HepG2 (cell line): ENCODE measurements at regions not wholly inside any gene's neighbourhood (a gene's known extent, or its start where the extent isn't known, plus 50 kb on each side); places are given as distances from the start of the nearest gene placed in this dataset.

ENCODE experiments used
- ATAC-seq: fragments of 200-7000 bp; cut with Tn5 transposase; 3 replicates; pipeline ENCODE4 v1.9.1; 2020; ENCODE audit warnings: mild to moderate bottlenecking, moderate library complexity
- BruUV-seq: library from RNA; stranded (reverse); fragments of 400-500 nt; replicated peaks from 2 replicates; lab custom pipeline; 2021; lab: Mats Ljungman, UMichigan
- CTCF ChIA-PET: fragments of 300-600 bp; formaldehyde crosslinking; extraction: SDS; loops from one replicate; lab custom pipeline; 2021; ENCODE audit warnings: low total read pairs, inconsistent platforms, low intra/inter-chr PET ratio; lab: Yijun Ruan, JAX
- POLR2A ChIA-PET: fragments of 350-600 bp; sonication (Branson Sonifier 250); formaldehyde crosslinking; loops from one replicate; lab custom pipeline; 2020; ENCODE audit warnings: antibody characterized with exemption, inconsistent platforms; lab: Yijun Ruan, JAX
- DNase-seq: peaks from one replicate; pipeline ENCODE4 v3.0.0-alpha.2; 2015; ENCODE audit warnings: low spot score
- FAIRE-seq: peaks from 3 replicates; lab custom pipeline; 2011; peaks lifted over from hg19 to GRCh38; lab: Jason Lieb, UNC
- H2AFZ ChIP-seq: one replicate; pipeline ENCODE4 v1.6.1; 2011; ENCODE audit warnings: low read length, inconsistent platforms
- H3K27ac ChIP-seq: fragments of 300-600 bp; 3 replicates; pipeline ENCODE4 v1.8.0; 2011; ENCODE audit warnings: mixed run types, mild to moderate bottlenecking, mixed read lengths, low read length, inconsistent platforms; ENCODE audit not compliant: insufficient read depth; ENCODE audit errors: extremely low read length
- H3K27me3 ChIP-seq, 2 experiments: fragments of 200-600 bp in 1 of 2; 2 replicates in 1 of 2; 3 replicates in 1 of 2; pipeline versions ENCODE4 v1.6.0 to v1.8.0; 2011; ENCODE audit warnings: low read length in 2 of 2, mild to moderate bottlenecking in 2 of 2, moderate library complexity in 2 of 2, inconsistent platforms in 1 of 2; ENCODE audit not compliant: insufficient read depth in 2 of 2, control insufficient read depth in 1 of 2
- H3K36me3 ChIP-seq, 2 experiments: fragments of 200-600 bp in 1 of 2; replicated peaks in 1 of 2; 2 replicates in 1 of 2; 3 replicates in 1 of 2; pipeline versions ENCODE4 v1.5.1 to v1.8.0; 2011; ENCODE audit warnings: low read length in 2 of 2, inconsistent platforms in 1 of 2; ENCODE audit not compliant: insufficient read depth in 2 of 2, control insufficient read depth in 1 of 2
- H3K4me1 ChIP-seq: 2 replicates; pipeline ENCODE4 v1.5.1; 2012; ENCODE audit warnings: low read length, inconsistent platforms; ENCODE audit not compliant: insufficient read depth
- H3K4me2 ChIP-seq: 2 replicates; pipeline ENCODE4 v1.6.0; 2011; ENCODE audit warnings: low read depth, low read length, inconsistent platforms
- H3K4me3 ChIP-seq, 3 experiments: fragments of 200-600 bp in 1 of 3; sonication (generic), shearing (Covaris generic) in 1 of 3; replicated peaks in 1 of 3; 2 replicates each; pipeline ENCODE4 v1.5.1; 2011 to 2016; ENCODE audit warnings: low read length in 3 of 3, inconsistent platforms in 2 of 3, low read depth in 2 of 3, mild to moderate bottlenecking in 2 of 3, control low read depth in 1 of 3, mixed read lengths in 1 of 3; ENCODE audit not compliant: insufficient read depth in 1 of 3
- H3K79me2 ChIP-seq: one replicate; pipeline ENCODE4 v1.6.1; 2011; ENCODE audit warnings: low read length, inconsistent platforms; ENCODE audit not compliant: insufficient read depth
- H3K9ac ChIP-seq: 2 replicates; pipeline ENCODE4 v1.6.0; 2011; ENCODE audit warnings: mild to moderate bottlenecking, low read depth, low read length, inconsistent platforms; ENCODE audit not compliant: insufficient read depth
- H3K9me3 ChIP-seq: 2 replicates; pipeline ENCODE4 v1.5.1; 2012; ENCODE audit warnings: mild to moderate bottlenecking, low read length
- H4K20me1 ChIP-seq: 2 replicates; pipeline ENCODE4 v1.6.0; 2011; ENCODE audit warnings: inconsistent platforms, mild to moderate bottlenecking, low read length, moderate library complexity; ENCODE audit not compliant: insufficient read depth
- BCL6 ChIP-seq: IDR thresholded peaks from 2 replicates; pipeline ENCODE4 v1.6.1; 2016; ENCODE audit warnings: missing genetic modification reagents, missing compliant biosample characterization
- BHLHE40 ChIP-seq: IDR thresholded peaks from 2 replicates; pipeline ENCODE4 v1.6.1; 2011; ENCODE audit warnings: low read length, improper control_type of control experiment
- NCOA2 ChIP-seq: sonication (generic); formaldehyde crosslinking; IDR thresholded peaks from 2 replicates; pipeline ENCODE4 v1.8.0; 2022; ENCODE audit warnings: inconsistent platforms
- REL ChIP-seq: sonication (generic); formaldehyde crosslinking; conservative IDR thresholded peaks from 2 replicates; pipeline ENCODE4 v1.8.0; 2022; ENCODE audit warnings: mild to moderate bottlenecking, missing genetic modification reagents, moderate library complexity
- RNF219 ChIP-seq: sonication (generic); formaldehyde crosslinking; IDR thresholded peaks from 2 replicates; pipeline ENCODE4 v1.5.0; 2020; ENCODE audit warnings: mild to moderate bottlenecking, missing genetic modification reagents
- SALL2 ChIP-seq: sonication (generic); formaldehyde crosslinking; IDR thresholded peaks from 2 replicates; pipeline ENCODE4 v1.8.1; 2023; ENCODE audit warnings: mild to moderate bottlenecking, missing genetic modification reagents, inconsistent platforms
- SMAD3 ChIP-seq: sonication (generic); formaldehyde crosslinking; IDR thresholded peaks from 2 replicates; pipeline ENCODE4 v1.4.0; 2020; ENCODE audit warnings: missing genetic modification reagents
- SNAPC2 ChIP-seq: sonication (generic); formaldehyde crosslinking; IDR thresholded peaks from 2 replicates; pipeline ENCODE4 v1.8.1; 2022; ENCODE audit warnings: mild to moderate bottlenecking, missing genetic modification reagents
- YY1 ChIP-seq: IDR thresholded peaks from 2 replicates; pipeline ENCODE4 v1.6.1; 2011; ENCODE audit warnings: low read length, low read depth, moderate library complexity, mild to moderate bottlenecking; ENCODE audit not compliant: insufficient read depth, insufficient replicate concordance
- ZNF292 ChIP-seq: sonication (generic); formaldehyde crosslinking; IDR thresholded peaks from 2 replicates; pipeline ENCODE4 v1.8.1; 2022; ENCODE audit warnings: mild to moderate bottlenecking, low read depth, missing genetic modification reagents, borderline replicate concordance
- ZNF446 ChIP-seq: sonication (generic); formaldehyde crosslinking; IDR thresholded peaks from 2 replicates; pipeline ENCODE4 v1.5.0; 2020; ENCODE audit warnings: mild to moderate bottlenecking, missing genetic modification reagents
- ZNF468 ChIP-seq: sonication (generic); formaldehyde crosslinking; IDR thresholded peaks from 2 replicates; pipeline ENCODE4 v1.8.0; 2022; ENCODE audit warnings: mild to moderate bottlenecking, moderate library complexity, missing genetic modification reagents
- ZNF746 ChIP-seq: sonication (generic); formaldehyde crosslinking; IDR thresholded peaks from 2 replicates; pipeline ENCODE4 v1.8.0; 2022; ENCODE audit warnings: mild to moderate bottlenecking, missing genetic modification reagents
- WGBS: methylation state at CpG from one replicate; pipeline ENCODE4 v1.1.6; 2017; ENCODE audit warnings: low lambda C conversion rate; 5-methylcytosine and 5-hydroxymethylcytosine counted together
- in situ Hi-C: cut with HindIII; loops from 2 replicates; pipeline ENCODE4 v1.10.0; 2017; ENCODE audit warnings: low pct_unique_long_range_greater_than_20kb; ENCODE audit not compliant: extremely low pct_ligation_motif_present
- intact Hi-C: fragments of 100-400 bp; cut with micrococcal nuclease; formaldehyde crosslinking; loops from one replicate; pipeline ENCODE4 v1.10.0; 2022; ENCODE audit not compliant: unreplicated experiment
- TF ChIP-seq, protein P1 (sequence below): sonication (generic); formaldehyde crosslinking; IDR thresholded peaks from 2 replicates; pipeline ENCODE4 v1.8.0; 2022; ENCODE audit warnings: missing genetic modification reagents, mild to moderate bottlenecking, inconsistent platforms, borderline replicate concordance
- TF ChIP-seq, protein P2 (sequence below): IDR thresholded peaks from 2 replicates; pipeline ENCODE4 v1.6.1; 2016; ENCODE audit warnings: missing biosample characterization, missing genetic modification reagents, low read depth
- TF ChIP-seq, protein P3 (sequence below): sonication (generic); formaldehyde crosslinking; IDR thresholded peaks from 2 replicates; pipeline ENCODE4 v1.4.0; 2020; ENCODE audit warnings: missing genetic modification reagents

GRCh38 chr5:172586125-172587060 is 54.7 kb upstream of the NEURL1B start:
- Histone ChIP-seq H3K27ac (no peak overlapping the region), H3K4me1 (no peaks in the 10 kb centered on the region), H3K4me3 (no peak overlapping the region), H3K79me2 (no peaks in the 10 kb centered on the region), H2AFZ (no peak overlapping the region), H3K4me2 (no peak overlapping the region), H3K36me3 (no peaks in the 10 kb centered on the region), H3K9me3 (no peaks in the 10 kb centered on the region), H4K20me1 (no peaks in the 10 kb centered on the region), H3K27me3 (peaks cover 4 to 56% of the 10 kb centered on the region in 2 experiments; a peak in 4 of 5 replicates), H3K9ac (no peak overlapping the region)
- no peak for FAIRE-seq
- ChIA-PET POLR2A (no interaction called here), CTCF (no interaction called here)
- BruUV-seq: no TSS peak
- no peak for DNase-seq
- intact Hi-C loops (no loop called here), in situ Hi-C loops (no loop called here)
- WGBS: 18% methylated on average over 20 of the region's 22 CpGs
- no peak for ATAC-seq
- TF ChIP-seq ZNF292: no peak
- no peak for TF ChIP-seq SMAD3 (CRISPR knock-in tag)
- no peak for TF ChIP-seq SALL2 (CRISPR knock-in tag)
- no peak for TF ChIP-seq REL (CRISPR knock-in tag)
- no peak for TF ChIP-seq YY1
- TF ChIP-seq NCOA2 (CRISPR knock-in tag): no peak
- TF ChIP-seq SNAPC2 (CRISPR knock-in tag): no peak
- TF ChIP-seq, protein P1, sequence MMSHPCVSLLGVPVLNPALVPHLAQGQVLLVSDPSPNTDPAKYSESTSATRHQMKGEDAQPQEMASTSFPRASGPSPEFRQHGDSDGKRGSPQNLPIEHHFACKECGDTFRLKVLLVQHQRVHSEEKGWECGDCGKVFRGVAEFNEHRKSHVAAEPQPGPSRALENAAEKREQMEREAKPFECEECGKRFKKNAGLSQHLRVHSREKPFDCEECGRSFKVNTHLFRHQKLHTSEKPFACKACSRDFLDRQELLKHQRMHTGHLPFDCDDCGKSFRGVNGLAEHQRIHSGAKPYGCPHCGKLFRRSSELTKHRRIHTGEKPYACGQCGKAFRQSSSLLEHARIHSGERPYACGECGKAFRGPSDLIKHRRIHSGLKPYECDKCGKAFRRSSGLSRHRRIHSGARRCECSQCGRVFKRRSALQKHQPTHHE (CRISPR knock-in tag): no peak
- no peak for TF ChIP-seq BHLHE40
- no peak for TF ChIP-seq BCL6 (CRISPR knock-in tag)
- TF ChIP-seq ZNF746 (CRISPR knock-in tag): no peak
- TF ChIP-seq, protein P2, sequence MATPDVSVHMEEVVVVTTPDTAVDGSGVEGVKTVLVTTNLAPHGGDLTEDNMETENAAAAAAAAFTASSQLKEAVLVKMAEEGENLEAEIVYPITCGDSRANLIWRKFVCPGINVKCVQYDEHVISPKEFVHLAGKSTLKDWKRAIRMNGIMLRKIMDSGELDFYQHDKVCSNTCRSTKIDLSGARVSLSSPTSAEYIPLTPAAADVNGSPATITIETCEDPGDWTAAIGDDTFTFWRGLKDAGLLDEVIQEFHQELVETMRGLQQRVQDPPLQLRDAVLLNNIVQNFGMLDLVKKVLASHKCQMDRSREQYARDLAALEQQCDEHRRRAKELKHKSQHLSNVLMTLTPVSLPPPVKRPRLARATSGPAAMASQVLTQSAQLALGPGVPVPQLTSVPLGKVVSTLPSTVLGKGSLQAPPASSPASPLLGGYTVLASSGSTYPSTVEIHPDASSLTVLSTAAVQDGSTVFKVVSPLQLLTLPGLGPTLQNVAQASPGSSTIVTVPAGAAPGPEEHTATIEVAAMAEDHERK: no peak
- TF ChIP-seq ZNF468 (CRISPR knock-in tag): no peak
- no peak for TF ChIP-seq RNF219 (CRISPR knock-in tag)
- TF ChIP-seq, protein P3, sequence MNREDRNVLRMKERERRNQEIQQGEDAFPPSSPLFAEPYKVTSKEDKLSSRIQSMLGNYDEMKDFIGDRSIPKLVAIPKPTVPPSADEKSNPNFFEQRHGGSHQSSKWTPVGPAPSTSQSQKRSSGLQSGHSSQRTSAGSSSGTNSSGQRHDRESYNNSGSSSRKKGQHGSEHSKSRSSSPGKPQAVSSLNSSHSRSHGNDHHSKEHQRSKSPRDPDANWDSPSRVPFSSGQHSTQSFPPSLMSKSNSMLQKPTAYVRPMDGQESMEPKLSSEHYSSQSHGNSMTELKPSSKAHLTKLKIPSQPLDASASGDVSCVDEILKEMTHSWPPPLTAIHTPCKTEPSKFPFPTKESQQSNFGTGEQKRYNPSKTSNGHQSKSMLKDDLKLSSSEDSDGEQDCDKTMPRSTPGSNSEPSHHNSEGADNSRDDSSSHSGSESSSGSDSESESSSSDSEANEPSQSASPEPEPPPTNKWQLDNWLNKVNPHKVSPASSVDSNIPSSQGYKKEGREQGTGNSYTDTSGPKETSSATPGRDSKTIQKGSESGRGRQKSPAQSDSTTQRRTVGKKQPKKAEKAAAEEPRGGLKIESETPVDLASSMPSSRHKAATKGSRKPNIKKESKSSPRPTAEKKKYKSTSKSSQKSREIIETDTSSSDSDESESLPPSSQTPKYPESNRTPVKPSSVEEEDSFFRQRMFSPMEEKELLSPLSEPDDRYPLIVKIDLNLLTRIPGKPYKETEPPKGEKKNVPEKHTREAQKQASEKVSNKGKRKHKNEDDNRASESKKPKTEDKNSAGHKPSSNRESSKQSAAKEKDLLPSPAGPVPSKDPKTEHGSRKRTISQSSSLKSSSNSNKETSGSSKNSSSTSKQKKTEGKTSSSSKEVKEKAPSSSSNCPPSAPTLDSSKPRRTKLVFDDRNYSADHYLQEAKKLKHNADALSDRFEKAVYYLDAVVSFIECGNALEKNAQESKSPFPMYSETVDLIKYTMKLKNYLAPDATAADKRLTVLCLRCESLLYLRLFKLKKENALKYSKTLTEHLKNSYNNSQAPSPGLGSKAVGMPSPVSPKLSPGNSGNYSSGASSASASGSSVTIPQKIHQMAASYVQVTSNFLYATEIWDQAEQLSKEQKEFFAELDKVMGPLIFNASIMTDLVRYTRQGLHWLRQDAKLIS: no peak
- TF ChIP-seq ZNF446: no peak
